Endodermal cell (in vitro differentiated cells): ENCODE measurements at regions not wholly inside any gene's neighbourhood (a gene's known extent, or its start where the extent isn't known, plus 50 kb on each side); places are given as distances from the start of the nearest gene placed in this dataset.
"Not testable (repeated sequence)": the region's sequence is repeated elsewhere in the genome, so short reads cannot be mapped to it uniquely, and the experiment has no call there.

Experiments
- DNase-seq: peaks from one replicate; pipeline ENCODE4 v3.0.0-alpha.2; 2017
- H3K27ac ChIP-seq: 2 replicates; pipeline ENCODE4 v1.5.1; 2013; ENCODE audit warnings: mild to moderate bottlenecking, low read depth, low read length, moderate library complexity
- H3K27me3 ChIP-seq: 2 replicates; pipeline ENCODE4 v1.6.1; 2013; ENCODE audit warnings: mild to moderate bottlenecking, low read length, moderate library complexity; ENCODE audit not compliant: insufficient read depth, control insufficient read depth, poor library complexity, severe bottlenecking
- H3K36me3 ChIP-seq: 2 replicates; pipeline ENCODE4 v1.7.0; 2013; ENCODE audit warnings: mild to moderate bottlenecking, low read length, moderate library complexity; ENCODE audit not compliant: control insufficient read depth, insufficient read depth
- H3K4me1 ChIP-seq: one replicate; pipeline ENCODE4 v1.7.0; 2013; ENCODE audit warnings: low read length; ENCODE audit not compliant: control insufficient read depth, insufficient read depth
- H3K4me3 ChIP-seq: 2 replicates; pipeline ENCODE4 v1.5.1; 2013; ENCODE audit warnings: mild to moderate bottlenecking, low read length, moderate library complexity
- H3K9ac ChIP-seq: 2 replicates; pipeline ENCODE4 v1.6.1; 2013; ENCODE audit warnings: mild to moderate bottlenecking, low read length, moderate library complexity; ENCODE audit not compliant: poor library complexity, severe bottlenecking; ENCODE audit errors: extremely low read depth
- H3K9me3 ChIP-seq: 2 replicates; pipeline ENCODE4 v1.6.1; 2013; ENCODE audit warnings: mild to moderate bottlenecking, low read length, moderate library complexity; ENCODE audit not compliant: control insufficient read depth
- H3K27ac Mint-ChIP-seq: 2 replicates; pipeline ENCODE4 v1.8.0; 2020; ENCODE audit warnings: mixed read lengths
- H3K27me3 Mint-ChIP-seq: 2 replicates; pipeline ENCODE4 v1.8.0; 2021; ENCODE audit warnings: mild to moderate bottlenecking, mixed read lengths; ENCODE audit not compliant: insufficient read depth
- H3K36me3 Mint-ChIP-seq: 2 replicates; pipeline ENCODE4 v1.8.0; 2020; ENCODE audit warnings: low read depth, mixed read lengths
- H3K4me1 Mint-ChIP-seq: 2 replicates; pipeline ENCODE4 v1.8.0; 2020; ENCODE audit warnings: mixed read lengths
- H3K4me3 Mint-ChIP-seq: 2 replicates; pipeline ENCODE4 v1.8.0; 2020; ENCODE audit warnings: mild to moderate bottlenecking, moderate library complexity, mixed read lengths
- H3K9me3 Mint-ChIP-seq: 2 replicates; pipeline ENCODE4 v1.8.0; 2020; ENCODE audit warnings: mild to moderate bottlenecking, mixed read lengths
- WGBS, 2 experiments: methylation state at CpG; one replicate each; pipeline versions ENCODE4 v1.1.5 to v1.1.7; 2013; ENCODE audit warnings: missing lambda C conversion rate in 2 of 2, mixed read lengths in 1 of 2; ENCODE audit not compliant: insufficient coverage in 1 of 2, insufficient read length in 1 of 2; 5-methylcytosine and 5-hydroxymethylcytosine counted together
- TF ChIP-seq, protein P1 (sequence below): fragments of 200-600 bp; sonication (generic); conservative IDR thresholded peaks from 2 replicates; pipeline ENCODE4 v1.5.0; 2021; ENCODE audit warnings: antibody characterized with exemption, mild to moderate bottlenecking

DNA sequence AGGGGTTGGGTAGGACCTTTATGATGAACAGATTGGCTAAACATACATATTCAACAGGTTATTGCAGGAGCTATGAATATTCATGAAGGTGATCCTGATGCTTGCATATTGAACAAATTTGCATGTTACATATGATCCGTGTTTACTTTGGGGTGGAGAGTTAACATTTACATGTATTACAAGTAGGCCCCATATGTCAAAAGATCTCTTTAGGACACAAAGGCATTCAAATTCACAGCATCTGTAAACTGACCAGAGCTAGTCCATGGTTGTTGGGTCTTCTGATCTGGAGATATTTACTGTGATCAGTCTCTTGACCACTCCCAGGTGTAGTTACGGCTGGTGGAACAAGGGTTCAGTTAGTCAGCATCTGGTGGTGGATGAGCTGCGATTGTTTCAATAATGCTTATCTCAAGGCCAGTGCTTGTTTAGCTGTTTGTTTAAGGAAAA lies 80.4 kb downstream of the PMAIP1 start:
- Mint-ChIP-seq H3K4me1 (peaks cover 13% of the 10 kb centered on the region), H3K27ac (no peak overlapping the region), H3K4me3 (no peak overlapping the region), H3K36me3 (no peaks in the 10 kb centered on the region), H3K27me3 (no peaks in the 10 kb centered on the region), H3K9me3 (no peaks in the 10 kb centered on the region)
- Histone ChIP-seq H3K4me3 (no peak overlapping the region), H3K27ac (no peak overlapping the region), H3K9me3 (no peaks in the 10 kb centered on the region), H3K36me3 (no peaks in the 10 kb centered on the region), H3K4me1 (no peaks in the 10 kb centered on the region), H3K27me3 (no peaks in the 10 kb centered on the region), H3K9ac (no peak overlapping the region)
- TF ChIP-seq, protein P1, sequence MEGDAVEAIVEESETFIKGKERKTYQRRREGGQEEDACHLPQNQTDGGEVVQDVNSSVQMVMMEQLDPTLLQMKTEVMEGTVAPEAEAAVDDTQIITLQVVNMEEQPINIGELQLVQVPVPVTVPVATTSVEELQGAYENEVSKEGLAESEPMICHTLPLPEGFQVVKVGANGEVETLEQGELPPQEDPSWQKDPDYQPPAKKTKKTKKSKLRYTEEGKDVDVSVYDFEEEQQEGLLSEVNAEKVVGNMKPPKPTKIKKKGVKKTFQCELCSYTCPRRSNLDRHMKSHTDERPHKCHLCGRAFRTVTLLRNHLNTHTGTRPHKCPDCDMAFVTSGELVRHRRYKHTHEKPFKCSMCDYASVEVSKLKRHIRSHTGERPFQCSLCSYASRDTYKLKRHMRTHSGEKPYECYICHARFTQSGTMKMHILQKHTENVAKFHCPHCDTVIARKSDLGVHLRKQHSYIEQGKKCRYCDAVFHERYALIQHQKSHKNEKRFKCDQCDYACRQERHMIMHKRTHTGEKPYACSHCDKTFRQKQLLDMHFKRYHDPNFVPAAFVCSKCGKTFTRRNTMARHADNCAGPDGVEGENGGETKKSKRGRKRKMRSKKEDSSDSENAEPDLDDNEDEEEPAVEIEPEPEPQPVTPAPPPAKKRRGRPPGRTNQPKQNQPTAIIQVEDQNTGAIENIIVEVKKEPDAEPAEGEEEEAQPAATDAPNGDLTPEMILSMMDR, result no peak
- DNase-seq, result no peak
- 70 to 79% methylated on average over 2 to 3 of the region's 3 CpGs for WGBS, 2 experiments

DNA sequence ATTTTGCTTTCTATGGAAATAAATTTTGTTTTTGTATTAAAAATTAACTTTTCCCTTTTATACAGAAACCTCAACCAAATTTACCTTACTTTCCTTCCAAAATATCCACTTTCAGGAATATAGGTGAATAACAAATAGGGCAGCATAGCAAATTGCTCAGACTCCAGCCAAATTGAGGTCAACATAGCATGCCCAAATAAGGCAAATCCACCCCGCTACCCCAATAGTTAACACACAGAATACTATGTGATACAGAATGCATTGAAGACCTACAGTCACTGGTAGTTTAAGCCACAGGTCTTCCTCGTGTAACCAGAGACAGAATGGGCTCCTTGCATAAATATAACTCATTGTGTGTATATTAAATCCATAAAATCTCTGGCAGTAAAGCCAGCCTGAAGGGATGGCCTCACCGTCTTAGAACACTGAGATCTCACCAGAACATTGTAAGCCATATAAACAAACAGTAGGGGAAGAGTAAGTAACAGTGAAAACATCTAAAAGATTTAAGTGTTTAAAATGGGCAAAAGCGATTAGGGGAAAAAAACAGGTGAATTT lies 72.2 kb downstream of the PMAIP1 start:
- no peak for DNase-seq
- Histone ChIP-seq H3K27ac (no peak overlapping the region), H3K9ac (no peak overlapping the region), H3K4me1 (no peaks in the 10 kb centered on the region), H3K4me3 (no peak overlapping the region), H3K9me3 (no peaks in the 10 kb centered on the region), H3K27me3 (no peaks in the 10 kb centered on the region), H3K36me3 (no peaks in the 10 kb centered on the region)
- Mint-ChIP-seq H3K27me3 (peaks cover 7% of the 10 kb centered on the region), H3K4me3 (no peak overlapping the region), H3K9me3 (no peaks in the 10 kb centered on the region), H3K4me1 (no peaks in the 10 kb centered on the region), H3K27ac (no peak overlapping the region), H3K36me3 (no peaks in the 10 kb centered on the region)
- 87 to 100% methylated on average over 2 to 3 of the region's 4 CpGs for WGBS, 2 experiments
- TF ChIP-seq, protein P1, result no peak

DNA sequence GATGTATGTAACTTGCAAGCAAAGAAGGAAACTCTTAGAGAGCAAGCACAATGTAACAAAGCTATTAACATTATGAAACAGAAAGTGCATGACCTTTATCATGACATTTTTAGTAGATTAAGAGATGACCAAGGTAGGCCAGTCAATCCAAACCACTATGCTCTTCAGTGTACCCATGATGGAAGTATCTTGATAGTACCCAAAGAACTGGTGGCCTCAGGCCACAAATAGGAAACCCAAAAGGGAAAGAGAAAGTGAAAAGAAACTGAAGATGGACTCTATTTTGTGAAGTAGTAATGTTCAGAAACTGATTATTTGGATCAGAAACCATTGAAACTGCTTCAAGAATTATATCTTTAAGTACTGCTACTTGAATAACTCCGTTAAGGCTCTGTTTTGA lies 71.3 kb downstream of the PMAIP1 start:
- H3K4me1 Mint-ChIP-seq, H3K4me1 ChIP-seq, DNase-seq, H3K9ac ChIP-seq, H3K4me3 Mint-ChIP-seq, H3K9me3 ChIP-seq, H3K36me3 Mint-ChIP-seq, H3K27ac Mint-ChIP-seq, H3K9me3 Mint-ChIP-seq, H3K27me3 ChIP-seq, H3K27ac ChIP-seq, H3K4me3 ChIP-seq, H3K36me3 ChIP-seq, H3K27me3 Mint-ChIP-seq: not testable (repeated sequence)
- 96% methylated on average over 1 of the region's 1 CpG; no CpG with 5 or more reads in 1 of the 2 experiments for WGBS, 2 experiments

DNA sequence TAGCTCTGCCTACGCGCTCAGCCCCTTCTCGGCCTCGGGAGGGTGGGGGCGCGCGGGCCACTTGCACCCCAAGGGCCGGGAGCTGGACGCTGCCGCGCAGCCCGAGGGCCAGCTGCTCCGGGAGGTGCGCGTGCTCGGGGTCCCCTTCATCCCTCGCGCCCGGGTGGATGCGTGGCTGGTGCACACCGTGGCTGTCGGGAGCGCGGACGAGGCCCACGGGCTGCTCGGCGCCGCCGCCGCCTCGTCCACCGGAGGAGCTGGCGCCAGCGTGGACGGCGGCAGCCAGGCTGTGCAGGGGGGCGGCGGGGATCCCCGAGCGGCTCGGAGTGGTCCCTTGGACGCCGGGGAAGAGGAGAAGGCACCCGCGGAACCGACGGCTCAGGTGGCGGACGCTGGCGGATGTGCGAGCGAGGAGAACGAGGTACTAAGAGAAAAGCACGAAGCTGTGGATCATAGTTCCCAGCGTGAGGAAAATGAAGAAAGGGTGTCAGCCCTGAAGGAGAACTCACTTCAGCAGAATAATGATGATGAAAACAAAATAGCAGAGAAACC lies 69.8 kb downstream of the PMAIP1 start:
- H3K9ac ChIP-seq, DNase-seq, H3K9me3 Mint-ChIP-seq, H3K4me3 ChIP-seq, H3K36me3 Mint-ChIP-seq, H3K4me3 Mint-ChIP-seq, H3K27ac Mint-ChIP-seq, H3K4me1 ChIP-seq, H3K9me3 ChIP-seq, H3K36me3 ChIP-seq, H3K27me3 ChIP-seq, H3K27me3 Mint-ChIP-seq, H3K27ac ChIP-seq, H3K4me1 Mint-ChIP-seq: not testable (repeated sequence)
- 95 to 97% methylated on average over 18 to 55 of the region's 56 CpGs for WGBS, 2 experiments
